DOHH2 (cell line): ENCODE measurements at regions not wholly inside any gene's neighbourhood (a gene's known extent, or its start where the extent isn't known, plus 50 kb on each side); places are given as distances from the start of the nearest gene placed in this dataset.

Source experiments
- CTCF ChIP-seq: fragments of 200-600 bp; sonication (generic); IDR thresholded peaks from one replicate; pipeline ENCODE4 v1.5.1; 2014; ENCODE audit warnings: antibody characterized with exemption, mild to moderate bottlenecking, low read depth, low read length; ENCODE audit not compliant: poor library complexity, severe bottlenecking
- EZH2phosphoT487 ChIP-seq: fragments of 200-600 bp; sonication (generic); IDR thresholded peaks from 2 replicates; pipeline ENCODE4 v1.6.1; 2017; ENCODE audit warnings: borderline replicate concordance, mild to moderate bottlenecking, antibody characterized with exemption, low read length, moderate library complexity, mixed read lengths

- no peak for TF ChIP-seq CTCF
- TF ChIP-seq EZH2phosphoT487, result no peak
These were observed 102.4 kb upstream of the LRIG1 start for GRCh38 chr3:66603151-66603611.
